ENCODE measurements at regions not wholly inside any gene's neighbourhood (a gene's known extent, or its start where the extent isn't known, plus 50 kb on each side); places are given as distances from the start of the nearest gene placed in this dataset.

GRCh38 chr2:147231607-147232006, 613.2 kb upstream of the ACVR2A start:
- no peak overlapping the region for H3K9ac ChIP-seq (ENCODE audit: low read length in 3 of 3)
- intact Hi-C loops (cut with DNase I) = no loop called here
- H3K27me3 ChIP-seq (ENCODE audit: control insufficient read depth, insufficient read depth, low read length) = no peaks in the 10 kb centered on the region
- no peaks in the 10 kb centered on the region for H3K9me3 ChIP-seq (ENCODE audit: control insufficient read depth in 2 of 3, insufficient read depth in 1 of 3, low read length in 3 of 3)
- H3K4me3 ChIP-seq (ENCODE audit: low read length in 3 of 3) = no peak overlapping the region
- TF ChIP-seq, protein P1, sequence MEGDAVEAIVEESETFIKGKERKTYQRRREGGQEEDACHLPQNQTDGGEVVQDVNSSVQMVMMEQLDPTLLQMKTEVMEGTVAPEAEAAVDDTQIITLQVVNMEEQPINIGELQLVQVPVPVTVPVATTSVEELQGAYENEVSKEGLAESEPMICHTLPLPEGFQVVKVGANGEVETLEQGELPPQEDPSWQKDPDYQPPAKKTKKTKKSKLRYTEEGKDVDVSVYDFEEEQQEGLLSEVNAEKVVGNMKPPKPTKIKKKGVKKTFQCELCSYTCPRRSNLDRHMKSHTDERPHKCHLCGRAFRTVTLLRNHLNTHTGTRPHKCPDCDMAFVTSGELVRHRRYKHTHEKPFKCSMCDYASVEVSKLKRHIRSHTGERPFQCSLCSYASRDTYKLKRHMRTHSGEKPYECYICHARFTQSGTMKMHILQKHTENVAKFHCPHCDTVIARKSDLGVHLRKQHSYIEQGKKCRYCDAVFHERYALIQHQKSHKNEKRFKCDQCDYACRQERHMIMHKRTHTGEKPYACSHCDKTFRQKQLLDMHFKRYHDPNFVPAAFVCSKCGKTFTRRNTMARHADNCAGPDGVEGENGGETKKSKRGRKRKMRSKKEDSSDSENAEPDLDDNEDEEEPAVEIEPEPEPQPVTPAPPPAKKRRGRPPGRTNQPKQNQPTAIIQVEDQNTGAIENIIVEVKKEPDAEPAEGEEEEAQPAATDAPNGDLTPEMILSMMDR (IDR thresholded peaks at IDR 0.05; ENCODE audit: borderline replicate concordance, extremely low read depth, insufficient read depth) = no peak
- H3K36me3 ChIP-seq (ENCODE audit: control insufficient read depth in 2 of 3, insufficient read depth in 3 of 3, low read length in 3 of 3) = no peaks in the 10 kb centered on the region
- FAIRE-seq (no peak), DNase-seq (no peak)
- no peak overlapping the region for H3K27ac ChIP-seq (ENCODE audit: low read depth in 2 of 2, low read length in 2 of 2)
- H3K4me1 ChIP-seq (ENCODE audit: control insufficient read depth in 2 of 3, insufficient read depth in 2 of 3, low read depth in 1 of 3, low read length in 3 of 3) = no peaks in the 10 kb centered on the region

DNA sequence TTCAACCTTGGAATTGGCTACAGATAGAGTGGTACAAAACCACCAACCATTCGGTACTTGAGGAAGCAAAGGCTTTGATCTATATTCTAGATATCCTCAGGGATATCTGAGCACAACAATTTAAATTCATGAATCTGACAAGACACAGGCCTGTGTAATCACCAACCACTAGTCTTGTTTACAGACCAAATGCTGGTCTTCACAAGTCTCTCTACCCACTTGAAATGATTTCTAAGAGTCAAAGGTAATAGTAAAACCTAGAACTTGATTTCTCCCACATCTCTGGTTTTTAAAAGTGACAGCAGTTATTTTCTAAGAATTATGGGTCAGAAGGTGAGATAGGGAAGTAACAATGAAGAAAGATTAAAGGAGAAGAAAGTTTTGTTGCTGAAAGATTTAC, 613.7 kb upstream of the ACVR2A start:
- no peak for FAIRE-seq
- Histone ChIP-seq H3K27me3 (ENCODE audit: control insufficient read depth, insufficient read depth, low read length) (no peaks in the 10 kb centered on the region), H3K4me3 (ENCODE audit: low read length in 3 of 3) (no peak overlapping the region)

DNA sequence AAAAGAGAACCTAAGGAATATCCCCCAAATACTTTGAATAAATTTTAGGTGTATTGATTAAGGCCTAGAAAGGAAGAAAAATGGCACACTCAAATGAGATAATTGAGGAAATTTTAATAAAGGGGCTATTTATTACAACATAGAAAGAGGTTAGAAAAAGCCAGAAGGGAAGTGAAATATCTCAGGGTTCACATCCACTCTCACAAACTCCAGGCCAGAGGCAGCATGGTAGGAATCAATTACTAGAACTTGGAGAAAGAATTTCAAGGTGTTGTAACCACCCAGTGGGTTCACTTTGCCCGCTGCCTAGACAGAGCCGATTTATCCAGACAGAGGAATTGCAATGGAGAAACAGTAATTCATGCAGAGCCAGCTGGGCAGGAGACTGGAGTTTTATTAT, 617.5 kb upstream of the ACVR2A start:
- Histone ChIP-seq H3K4me3 (ENCODE audit: low read length in 3 of 3) (no peak overlapping the region), H3K27me3 (ENCODE audit: control insufficient read depth, insufficient read depth, low read length) (no peaks in the 10 kb centered on the region), H3K9me3 (ENCODE audit: control insufficient read depth in 2 of 3, insufficient read depth in 1 of 3, low read length in 3 of 3) (no peaks in the 10 kb centered on the region), H3K27ac (ENCODE audit: low read depth in 2 of 2, low read length in 2 of 2) (no peak overlapping the region), H3K4me1 (ENCODE audit: control insufficient read depth in 2 of 3, insufficient read depth in 2 of 3, low read depth in 1 of 3, low read length in 3 of 3) (no peaks in the 10 kb centered on the region), H3K9ac (ENCODE audit: low read length in 3 of 3) (no peak overlapping the region), H3K36me3 (ENCODE audit: control insufficient read depth in 2 of 3, insufficient read depth in 3 of 3, low read length in 3 of 3) (no peaks in the 10 kb centered on the region)
- intact Hi-C loops (cut with DNase I) = no loop called here
- FAIRE-seq (no peak), DNase-seq (no peak)
- TF ChIP-seq, protein P1 (IDR thresholded peaks at IDR 0.05; ENCODE audit: borderline replicate concordance, extremely low read depth, insufficient read depth) = no peak

More for the DNA sequence above, 613.7 kb upstream of the ACVR2A start:
- DNase-seq = no peak
- Histone ChIP-seq H3K9me3 (ENCODE audit: control insufficient read depth in 2 of 3, insufficient read depth in 1 of 3, low read length in 3 of 3) (no peaks in the 10 kb centered on the region), H3K9ac (ENCODE audit: low read length in 3 of 3) (no peak overlapping the region), H3K4me1 (ENCODE audit: control insufficient read depth in 2 of 3, insufficient read depth in 2 of 3, low read depth in 1 of 3, low read length in 3 of 3) (no peaks in the 10 kb centered on the region), H3K36me3 (ENCODE audit: control insufficient read depth in 2 of 3, insufficient read depth in 3 of 3, low read length in 3 of 3) (no peaks in the 10 kb centered on the region), H3K27ac (ENCODE audit: low read depth in 2 of 2, low read length in 2 of 2) (no peak overlapping the region)
- intact Hi-C loops (cut with DNase I) = no loop called here
- TF ChIP-seq, protein P1 (IDR thresholded peaks at IDR 0.05; ENCODE audit: borderline replicate concordance, extremely low read depth, insufficient read depth) = no peak

- H3K9me3 ChIP-seq (ENCODE audit: control insufficient read depth in 2 of 3, insufficient read depth in 1 of 3, low read length in 3 of 3) = no peaks in the 10 kb centered on the region
- no peaks in the 10 kb centered on the region for H3K4me1 ChIP-seq (ENCODE audit: control insufficient read depth in 2 of 3, insufficient read depth in 2 of 3, low read depth in 1 of 3, low read length in 3 of 3)
- TF ChIP-seq, protein P1 (IDR thresholded peaks at IDR 0.05; ENCODE audit: borderline replicate concordance, extremely low read depth, insufficient read depth) = no peak
- no peak overlapping the region for H3K9ac ChIP-seq (ENCODE audit: low read length in 3 of 3)
- no peak for FAIRE-seq
- H3K27ac ChIP-seq (ENCODE audit: low read depth in 2 of 2, low read length in 2 of 2) = no peak overlapping the region
- intact Hi-C loops (cut with DNase I) = no loop called here
- H3K27me3 ChIP-seq (ENCODE audit: control insufficient read depth, insufficient read depth, low read length) = no peaks in the 10 kb centered on the region
- no peak overlapping the region for H3K4me3 ChIP-seq (ENCODE audit: low read length in 3 of 3)
- DNase-seq = no peak
- no peaks in the 10 kb centered on the region for H3K36me3 ChIP-seq (ENCODE audit: control insufficient read depth in 2 of 3, insufficient read depth in 3 of 3, low read length in 3 of 3)
These were observed 620.8 kb upstream of the ACVR2A start for GRCh38 chr2:147224070-147224469.

All from kidney (tissue), 13 donors.